A673 (cell line): ENCODE measurements at regions not wholly inside any gene's neighbourhood (a gene's known extent, or its start where the extent isn't known, plus 50 kb on each side); places are given as distances from the start of the nearest gene placed in this dataset.

Source experiments
- BruUV-seq: library from RNA; stranded (reverse); fragments of 400-500 nt; replicated peaks from 2 replicates; lab custom pipeline; 2021; lab: Mats Ljungman, UMichigan
- CTCF ChIA-PET: fragments of 300-600 bp; sonication (Branson Sonifier 250); formaldehyde crosslinking; loops from one replicate; lab custom pipeline; 2022; ENCODE audit warnings: antibody characterized with exemption; lab: Charles Lee
- POLR2A ChIA-PET: fragments of 300-600 bp; sonication (Branson Sonifier 250); formaldehyde crosslinking; loops from one replicate; lab custom pipeline; 2022; ENCODE audit warnings: antibody characterized with exemption; ENCODE audit not compliant: low non-redundant PET; lab: Charles Lee
- DNase-seq: peaks from one replicate; pipeline ENCODE4 v3.0.0-alpha.2; 2015; ENCODE audit warnings: low spot score
- H3K27ac ChIP-seq: fragments of 200-600 bp; sonication (generic); 2 replicates; pipeline ENCODE4 v1.5.1; 2016; ENCODE audit warnings: mixed run types, low read depth, mild to moderate bottlenecking, mixed read lengths, antibody characterized with exemption, low read length; ENCODE audit not compliant: poor library complexity, severe bottlenecking
- H3K27me3 ChIP-seq: fragments of 200-600 bp; sonication (generic); replicated peaks from 2 replicates; pipeline ENCODE4 v1.6.1; 2017; ENCODE audit warnings: mixed run types, low read depth, mild to moderate bottlenecking, mixed read lengths, antibody characterized with exemption, low read length; ENCODE audit not compliant: insufficient read depth, poor library complexity
- H3K36me3 ChIP-seq: fragments of 200-600 bp; sonication (generic); 2 replicates; pipeline ENCODE4 v1.6.1; 2016; ENCODE audit warnings: mixed run types, mild to moderate bottlenecking, mixed read lengths, antibody characterized with exemption, low read length; ENCODE audit not compliant: insufficient read depth, poor library complexity, severe bottlenecking
- H3K4me1 ChIP-seq: fragments of 200-600 bp; sonication (generic); 2 replicates; pipeline ENCODE4 v1.6.1; 2017; ENCODE audit warnings: mixed run types, mild to moderate bottlenecking, mixed read lengths, antibody characterized with exemption, low read length; ENCODE audit not compliant: insufficient read depth, poor library complexity, severe bottlenecking
- H3K4me3 ChIP-seq: fragments of 200-600 bp; sonication (generic); 2 replicates; pipeline ENCODE4 v1.5.1; 2016; ENCODE audit warnings: low read depth, mixed run types, mild to moderate bottlenecking, mixed read lengths, low read length; ENCODE audit not compliant: poor library complexity, severe bottlenecking
- H3K9me3 ChIP-seq: fragments of 200-600 bp; sonication (generic); 2 replicates; pipeline ENCODE4 v1.6.1; 2016; ENCODE audit warnings: mixed run types, low read depth, mild to moderate bottlenecking, mixed read lengths, antibody characterized with exemption, low read length; ENCODE audit not compliant: poor library complexity, severe bottlenecking
- CTCF ChIP-seq: fragments of 300-800, 200-600 bp; sonication (generic); conservative IDR thresholded peaks from 2 replicates; pipeline ENCODE4 v1.5.1; 2017; ENCODE audit warnings: low read depth, mild to moderate bottlenecking, antibody characterized with exemption, low read length, moderate library complexity, mixed read lengths
- EZH2 ChIP-seq: fragments of 200-600 bp; sonication (generic); IDR thresholded peaks from 2 replicates; pipeline ENCODE4 v1.6.1; 2017; ENCODE audit warnings: borderline replicate concordance, low read depth, mild to moderate bottlenecking, mixed read lengths, antibody characterized with exemption, low read length; ENCODE audit not compliant: poor library complexity, severe bottlenecking
- intact Hi-C: fragments of 100-400 bp; cut with micrococcal nuclease; formaldehyde crosslinking; loops from one replicate; pipeline ENCODE4 v1.10.0; 2022; ENCODE audit not compliant: unreplicated experiment

GRCh38 chr10:107970512-107970911 is 806.0 kb upstream of the SORCS1 start:
- no peak for DNase-seq
- no peaks in the 10 kb centered on the region for H3K27me3 ChIP-seq
- ChIA-PET POLR2A (no interaction called here), CTCF (no interaction called here)
- no peak overlapping the region for H3K27ac ChIP-seq
- H3K4me1 ChIP-seq = no peaks in the 10 kb centered on the region
- intact Hi-C loops = no loop called here
- no TSS peak for BruUV-seq
- TF ChIP-seq EZH2 = no peak
- no peak for TF ChIP-seq CTCF
- no peaks in the 10 kb centered on the region for H3K9me3 ChIP-seq
- no peaks in the 10 kb centered on the region for H3K36me3 ChIP-seq
- H3K4me3 ChIP-seq = no peak overlapping the region

- no peaks in the 10 kb centered on the region for H3K4me1 ChIP-seq
- no peaks in the 10 kb centered on the region for H3K27me3 ChIP-seq
- no TSS peak for BruUV-seq
- ChIA-PET CTCF (no interaction called here), POLR2A (no interaction called here)
- no peaks in the 10 kb centered on the region for H3K9me3 ChIP-seq
- H3K4me3 ChIP-seq = no peak overlapping the region
- DNase-seq = no peak
- intact Hi-C loops = no loop called here
- no peak for TF ChIP-seq CTCF
- no peak for TF ChIP-seq EZH2
- H3K36me3 ChIP-seq = no peaks in the 10 kb centered on the region
- no peak overlapping the region for H3K27ac ChIP-seq
These were observed 805.4 kb upstream of the SORCS1 start for GRCh38 chr10:107969936-107970335.

- no peaks in the 10 kb centered on the region for H3K27me3 ChIP-seq
- H3K4me1 ChIP-seq = no peaks in the 10 kb centered on the region
- H3K9me3 ChIP-seq = no peaks in the 10 kb centered on the region
- H3K27ac ChIP-seq = no peak overlapping the region
- ChIA-PET CTCF (no interaction called here), POLR2A (no interaction called here)
- H3K4me3 ChIP-seq = no peak overlapping the region
- intact Hi-C loops = no loop called here
- DNase-seq = no peak
- TF ChIP-seq CTCF = no peak
- TF ChIP-seq EZH2 = no peak
- H3K36me3 ChIP-seq = no peaks in the 10 kb centered on the region
- BruUV-seq = no TSS peak
These were observed 802.3 kb upstream of the SORCS1 start for GRCh38 chr10:107966826-107967225.
